BLaER1 treated with 17β-estradiol and CSF1 and Interleukin-3, amounts not matched to agents 10 nM and 100 nM (cell line): ENCODE measurements at regions not wholly inside any gene's neighbourhood (a gene's known extent, or its start where the extent isn't known, plus 50 kb on each side); places are given as distances from the start of the nearest gene placed in this dataset.

Experiments used
- H3K27ac ChIP-seq, 11 experiments: shearing (Covaris generic); formaldehyde crosslinking; 2 replicates each; pipeline ENCODE4 v1.8.1; 2022
- H3K27me3 ChIP-seq, 11 experiments: shearing (Covaris generic); formaldehyde crosslinking; 2 replicates each; pipeline ENCODE4 v1.8.1; 2022
- H3K36me3 ChIP-seq, 11 experiments: shearing (Covaris generic); formaldehyde crosslinking; 2 replicates each; pipeline ENCODE4 v1.8.1; 2022
- H3K4me1 ChIP-seq, 10 experiments: shearing (Covaris generic); formaldehyde crosslinking; 2 replicates each; pipeline ENCODE4 v1.8.1; 2022
- H3K4me2 ChIP-seq, 11 experiments: shearing (Covaris generic); formaldehyde crosslinking; 2 replicates each; pipeline ENCODE4 v1.8.1; 2022
- H3K4me3 ChIP-seq, 10 experiments: shearing (Covaris generic); formaldehyde crosslinking; 2 replicates each; pipeline ENCODE4 v1.8.1; 2022
- H3K9ac ChIP-seq, 11 experiments: shearing (Covaris generic); formaldehyde crosslinking; 2 replicates each; pipeline ENCODE4 v1.8.1; 2022
- H3K9me3 ChIP-seq, 11 experiments: shearing (Covaris generic); formaldehyde crosslinking; replicated peaks in 1 of 11; 2 replicates each; pipeline ENCODE4 v1.8.1; 2022
- H4K20me1 ChIP-seq, 11 experiments: shearing (Covaris generic); formaldehyde crosslinking; 2 replicates each; pipeline ENCODE4 v1.8.1; 2022
- Cebpa-rat ChIP-seq, 11 experiments: shearing (Covaris generic); IDR thresholded peaks; 2 replicates each; pipeline ENCODE4 v1.8.1; 2022

- no peak overlapping the region for H3K27ac ChIP-seq
- no peaks in the 10 kb centered on the region for H3K36me3 ChIP-seq
- peaks cover 5 to 10% (median 8%) of the 10 kb centered on the region in 10 experiments; a peak in 15 of 20 replicates for H3K4me1 ChIP-seq
- H3K4me3 ChIP-seq, result no peak overlapping the region
- no peak for TF ChIP-seq Cebpa-rat (IDR thresholded peaks at IDR 0.05)
- no peak overlapping the region for H3K9ac ChIP-seq
- no peak overlapping the region for H3K4me2 ChIP-seq
- H3K9me3 ChIP-seq, result peaks cover 0 to 2% (median 0%) of the 10 kb centered on the region in 11 experiments; a peak in 1 of 22 replicates
- H4K20me1 ChIP-seq, result no peaks in the 10 kb centered on the region
- H3K27me3 ChIP-seq, result no peaks in the 10 kb centered on the region
Measured at GRCh38 chr2:181188605-181189004, 208.2 kb downstream of the UBE2E3 start.

- Histone ChIP-seq H3K9ac (no peak overlapping the region), H3K36me3 (no peaks in the 10 kb centered on the region), H4K20me1 (no peaks in the 10 kb centered on the region), H3K27ac (no peak overlapping the region), H3K4me3 (no peak overlapping the region), H3K27me3 (no peaks in the 10 kb centered on the region), H3K4me1 (peaks cover 0 to 5% (median 0%) of the 10 kb centered on the region in 10 experiments; a peak in 2 of 20 replicates), H3K4me2 (no peak overlapping the region), H3K9me3 (peaks cover 0 to 12% (median 0%) of the 10 kb centered on the region in 11 experiments; a peak in 3 of 22 replicates)
- TF ChIP-seq Cebpa-rat (IDR thresholded peaks at IDR 0.05), result no peak
Measured at GRCh38 chr2:181189951-181190350, 209.5 kb downstream of the UBE2E3 start.

- H3K9ac ChIP-seq, result no peak overlapping the region
- H4K20me1 ChIP-seq, result no peaks in the 10 kb centered on the region
- H3K27ac ChIP-seq, result no peak overlapping the region
- H3K27me3 ChIP-seq, result no peaks in the 10 kb centered on the region
- no peak overlapping the region for H3K4me2 ChIP-seq
- peaks cover 0 to 5% (median 0%) of the 10 kb centered on the region in 10 experiments; a peak in 2 of 20 replicates for H3K4me1 ChIP-seq
- H3K36me3 ChIP-seq, result no peaks in the 10 kb centered on the region
- no peak overlapping the region for H3K4me3 ChIP-seq
- no peak for TF ChIP-seq Cebpa-rat (IDR thresholded peaks at IDR 0.05)
- H3K9me3 ChIP-seq, result peaks cover 0 to 12% (median 0%) of the 10 kb centered on the region in 11 experiments; a peak in 3 of 22 replicates
Measured at GRCh38 chr2:181190711-181191110, 210.3 kb downstream of the UBE2E3 start.

- no peak overlapping the region for H3K4me3 ChIP-seq
- no peaks in the 10 kb centered on the region for H3K27me3 ChIP-seq
- H3K9me3 ChIP-seq, result peaks cover 0 to 12% (median 0%) of the 10 kb centered on the region in 11 experiments; a peak in 4 of 22 replicates
- H4K20me1 ChIP-seq, result no peaks in the 10 kb centered on the region
- no peak overlapping the region for H3K9ac ChIP-seq
- H3K27ac ChIP-seq, result no peak overlapping the region
- H3K36me3 ChIP-seq, result no peaks in the 10 kb centered on the region
- peaks cover 0 to 15% (median 8%) of the 10 kb centered on the region in 10 experiments; a peak in 9 of 20 replicates for H3K4me1 ChIP-seq
- TF ChIP-seq Cebpa-rat (IDR thresholded peaks at IDR 0.05), result no peak
- no peak overlapping the region for H3K4me2 ChIP-seq
Measured at GRCh38 chr2:181193550-181193949, 213.1 kb downstream of the UBE2E3 start.

- Histone ChIP-seq H3K27me3 (no peaks in the 10 kb centered on the region), H3K36me3 (no peaks in the 10 kb centered on the region)
Measured at GRCh38 chr2:181196401-181196800, 216.0 kb downstream of the UBE2E3 start.

GRCh38 chr2:181197140-181197760, 216.8 kb downstream of the UBE2E3 start:
- Histone ChIP-seq H3K4me1 (peaks cover 0 to 16% (median 9%) of the 10 kb centered on the region in 10 experiments; a peak in 9 of 20 replicates), H3K27ac (no peak overlapping the region), H4K20me1 (no peaks in the 10 kb centered on the region), H3K4me3 (no peak overlapping the region), H3K9me3 (peaks cover 0 to 21% (median 7%) of the 10 kb centered on the region in 11 experiments; a peak in 9 of 22 replicates), H3K4me2 (peak overlapping the region in 3 of 11 experiments; percentile 13 to 50 (median 41); a peak in 5 of 22 replicates), H3K27me3 (no peaks in the 10 kb centered on the region), H3K36me3 (no peaks in the 10 kb centered on the region), H3K9ac (no peak overlapping the region)
- no peak for TF ChIP-seq Cebpa-rat (IDR thresholded peaks at IDR 0.05)

More at GRCh38 chr2:181196401-181196800, 216.0 kb downstream of the UBE2E3 start:
- Histone ChIP-seq H4K20me1 (no peaks in the 10 kb centered on the region), H3K27ac (no peak overlapping the region), H3K4me1 (peaks cover 0 to 16% (median 9%) of the 10 kb centered on the region in 10 experiments; a peak in 9 of 20 replicates), H3K9me3 (peaks cover 0 to 21% (median 7%) of the 10 kb centered on the region in 11 experiments; a peak in 9 of 22 replicates), H3K9ac (no peak overlapping the region), H3K4me3 (no peak overlapping the region), H3K4me2 (no peak overlapping the region)
- no peak for TF ChIP-seq Cebpa-rat (IDR thresholded peaks at IDR 0.05)

GRCh38 chr2:181198183-181198864, 217.9 kb downstream of the UBE2E3 start:
- Histone ChIP-seq H3K4me3 (no peak overlapping the region), H4K20me1 (no peaks in the 10 kb centered on the region), H3K36me3 (no peaks in the 10 kb centered on the region), H3K27ac (no peak overlapping the region), H3K9me3 (peaks cover 0 to 21% (median 7%) of the 10 kb centered on the region in 11 experiments; a peak in 9 of 22 replicates), H3K27me3 (no peaks in the 10 kb centered on the region), H3K4me1 (peaks cover 0 to 16% (median 9%) of the 10 kb centered on the region in 10 experiments; a peak in 9 of 20 replicates), H3K4me2 (peak overlapping the region in 7 of 11 experiments; percentile 8 to 50 (median 34); a peak in 11 of 22 replicates), H3K9ac (no peak overlapping the region)
- TF ChIP-seq Cebpa-rat (IDR thresholded peaks at IDR 0.05), result no peak

GRCh38 chr2:181203412-181203811, 223.0 kb downstream of the UBE2E3 start:
- no peak overlapping the region for H3K27ac ChIP-seq
- H3K4me1 ChIP-seq, result peaks cover 0 to 3% (median 1%) of the 10 kb centered on the region in 10 experiments; a peak in 8 of 20 replicates
- H3K9me3 ChIP-seq, result peaks cover 32 to 54% (median 36%) of the 10 kb centered on the region in 11 experiments
- no peak for TF ChIP-seq Cebpa-rat (IDR thresholded peaks at IDR 0.05)
- no peaks in the 10 kb centered on the region for H3K27me3 ChIP-seq
- no peak overlapping the region for H3K4me2 ChIP-seq
- peaks cover 0 to 16% (median 6%) of the 10 kb centered on the region in 11 experiments; a peak in 9 of 22 replicates for H3K36me3 ChIP-seq
- no peak overlapping the region for H3K9ac ChIP-seq
- no peaks in the 10 kb centered on the region for H4K20me1 ChIP-seq
- H3K4me3 ChIP-seq, result no peak overlapping the region

GRCh38 chr2:181203916-181204315, 223.5 kb downstream of the UBE2E3 start:
- H3K4me2 ChIP-seq, result no peak overlapping the region
- no peaks in the 10 kb centered on the region for H3K4me1 ChIP-seq
- no peaks in the 10 kb centered on the region for H3K27me3 ChIP-seq
- peaks cover 0 to 19% (median 8%) of the 10 kb centered on the region in 11 experiments; a peak in 10 of 22 replicates for H3K36me3 ChIP-seq
- no peak overlapping the region for H3K4me3 ChIP-seq
- TF ChIP-seq Cebpa-rat (IDR thresholded peaks at IDR 0.05), result no peak
- no peaks in the 10 kb centered on the region for H4K20me1 ChIP-seq
- H3K9me3 ChIP-seq, result peaks cover 37 to 57% (median 41%) of the 10 kb centered on the region in 11 experiments
- H3K27ac ChIP-seq, result no peak overlapping the region
- H3K9ac ChIP-seq, result no peak overlapping the region
